IMR-90 (cell line): ENCODE measurements at regions not wholly inside any gene's neighbourhood (a gene's known extent, or its start where the extent isn't known, plus 50 kb on each side); places are given as distances from the start of the nearest gene placed in this dataset.

Source experiments
- ATAC-seq: fragments of 200-7000 bp; cut with Tn5 transposase; 2 replicates; pipeline ENCODE4 v1.9.1; 2020; ENCODE audit warnings: low read depth, mild to moderate bottlenecking, moderate library complexity
- BruUV-seq: library from RNA; stranded (reverse); fragments of 400-500 nt; replicated peaks from 2 replicates; lab custom pipeline; 2021; lab: Mats Ljungman, UMichigan
- CTCF ChIA-PET: fragments of 300-600 bp; formaldehyde crosslinking; extraction: SDS; loops from one replicate; lab custom pipeline; 2021; ENCODE audit warnings: antibody characterized with exemption; lab: Yijun Ruan, JAX
- POLR2A ChIA-PET: fragments of 300-600 bp; sonication (Branson Sonifier 250); formaldehyde crosslinking; loops from one replicate; lab custom pipeline; 2022; ENCODE audit warnings: antibody characterized with exemption; ENCODE audit not compliant: unreplicated experiment; lab: Charles Lee
- DNase-seq: peaks from one replicate; pipeline ENCODE4 v3.0.0; 2013
- H2AFZ ChIP-seq: replicated peaks from 2 replicates; pipeline ENCODE3; 2013; ENCODE audit warnings: low read length, mild to moderate bottlenecking; ENCODE audit not compliant: poor library complexity
- H2AK5ac ChIP-seq: 2 replicates; pipeline ENCODE4 v1.6.1; 2013; ENCODE audit warnings: low read depth, low read length, inconsistent platforms
- H2AK9ac ChIP-seq: replicated peaks from 2 replicates; pipeline ENCODE3; 2013; ENCODE audit warnings: mild to moderate bottlenecking, low read depth, low read length, moderate library complexity; ENCODE audit not compliant: poor library complexity
- H2BK120ac ChIP-seq: 2 replicates; pipeline ENCODE4 v1.6.1; 2013; ENCODE audit warnings: low read depth, low read length, inconsistent platforms
- H2BK15ac ChIP-seq: 3 replicates; pipeline ENCODE4 v1.6.1; 2013; ENCODE audit warnings: low read depth, low read length, inconsistent platforms
- H2BK20ac ChIP-seq: 2 replicates; pipeline ENCODE4 v1.6.1; 2013; ENCODE audit warnings: low read depth, mild to moderate bottlenecking, inconsistent platforms, low read length, moderate library complexity
- H2BK5ac ChIP-seq: 2 replicates; pipeline ENCODE4 v1.6.1; 2013; ENCODE audit warnings: mild to moderate bottlenecking, low read depth, low read length, inconsistent platforms; ENCODE audit not compliant: poor library complexity, severe bottlenecking
- H3K14ac ChIP-seq: replicated peaks from 2 replicates; pipeline ENCODE4 v1.6.1; 2013; ENCODE audit warnings: low read depth, low read length, inconsistent platforms
- H3K18ac ChIP-seq: 2 replicates; pipeline ENCODE4 v1.6.1; 2013; ENCODE audit warnings: low read depth, low read length, control low read depth
- H3K23ac ChIP-seq: 2 replicates; pipeline ENCODE4 v1.6.1; 2013; ENCODE audit warnings: low read depth, low read length, inconsistent platforms
- H3K27ac ChIP-seq: 2 replicates; pipeline ENCODE4 v1.5.1; 2013; ENCODE audit warnings: mild to moderate bottlenecking, control low read depth, low read length; ENCODE audit not compliant: insufficient read depth
- H3K27me3 ChIP-seq: 2 replicates; pipeline ENCODE4 v1.6.1; 2013; ENCODE audit warnings: low read length; ENCODE audit not compliant: control insufficient read depth, insufficient read depth
- H3K36me3 ChIP-seq: 2 replicates; pipeline ENCODE4 v1.6.1; 2013; ENCODE audit warnings: low read length, mixed read lengths; ENCODE audit not compliant: control insufficient read depth, insufficient read depth
- H3K4ac ChIP-seq: 2 replicates; pipeline ENCODE4 v1.6.1; 2013; ENCODE audit warnings: low read depth, low read length, inconsistent platforms
- H3K4me1 ChIP-seq: 2 replicates; pipeline ENCODE4 v1.6.1; 2013; ENCODE audit warnings: low read length, mixed read lengths; ENCODE audit not compliant: control insufficient read depth, insufficient read depth
- H3K4me2 ChIP-seq: 2 replicates; pipeline ENCODE4 v1.6.1; 2013; ENCODE audit warnings: low read depth, mild to moderate bottlenecking, control low read depth, low read length, moderate library complexity
- H3K4me3 ChIP-seq: 2 replicates; pipeline ENCODE4 v1.5.1; 2013; ENCODE audit warnings: low read depth, mild to moderate bottlenecking, control low read depth, low read length, moderate library complexity; ENCODE audit not compliant: insufficient read depth
- H3K56ac ChIP-seq: 2 replicates; pipeline ENCODE4 v1.6.1; 2013; ENCODE audit warnings: low read length, inconsistent platforms; ENCODE audit not compliant: insufficient read depth; ENCODE audit errors: extremely low read depth
- H3K79me1 ChIP-seq, 2 experiments: 2 replicates each; pipeline ENCODE4 v1.6.1; 2013; ENCODE audit warnings: low read length in 2 of 2, inconsistent platforms in 1 of 2, low read depth in 1 of 2
- H3K9ac ChIP-seq: 2 replicates; pipeline ENCODE4 v1.6.1; 2013; ENCODE audit warnings: low read depth, low read length, control low read depth
- H3K9me1 ChIP-seq: 2 replicates; pipeline ENCODE4 v1.6.1; 2013; ENCODE audit warnings: low read length, inconsistent platforms; ENCODE audit not compliant: insufficient read depth
- H3K9me3 ChIP-seq: 2 replicates; pipeline ENCODE4 v1.6.1; 2013; ENCODE audit warnings: low read length; ENCODE audit not compliant: control insufficient read depth, insufficient read depth
- H4K20me1 ChIP-seq: 2 replicates; pipeline ENCODE4 v1.6.1; 2013; ENCODE audit warnings: low read length, inconsistent platforms; ENCODE audit not compliant: insufficient read depth
- H4K5ac ChIP-seq: 2 replicates; pipeline ENCODE4 v1.6.1; 2013; ENCODE audit warnings: mild to moderate bottlenecking, low read depth, low read length, control low read depth
- H4K8ac ChIP-seq, 2 experiments: 2 replicates each; pipeline ENCODE4 v1.6.1; 2013; ENCODE audit warnings: low read depth in 2 of 2, low read length in 2 of 2, control low read depth in 1 of 2, inconsistent platforms in 1 of 2
- H4K91ac ChIP-seq: 2 replicates; pipeline ENCODE4 v1.6.1; 2013; ENCODE audit warnings: low read depth, low read length, inconsistent platforms; ENCODE audit not compliant: insufficient read depth
- BHLHE40 ChIP-seq: fragments of 150-350 bp; IDR thresholded peaks from 2 replicates; pipeline ENCODE4 v1.6.1; 2016; ENCODE audit warnings: mild to moderate bottlenecking, low read depth, low read length
- CEBPB ChIP-seq: IDR thresholded peaks from 2 replicates; pipeline ENCODE4 v1.6.1; 2012; ENCODE audit warnings: low read depth, low read length, improper control_type of control experiment
- CHD1 ChIP-seq: IDR thresholded peaks from 2 replicates; pipeline ENCODE4 v1.6.1; 2012; ENCODE audit warnings: low read depth, low read length, improper control_type of control experiment
- FOS ChIP-seq: fragments of 150-350 bp; IDR thresholded peaks from 2 replicates; pipeline ENCODE4 v1.6.1; 2016; ENCODE audit warnings: low read depth, low read length
- MAFK ChIP-seq: IDR thresholded peaks from 2 replicates; pipeline ENCODE4 v1.6.1; 2012; ENCODE audit warnings: low read depth, low read length, improper control_type of control experiment
- MAZ ChIP-seq: IDR thresholded peaks from 2 replicates; pipeline ENCODE4 v1.6.1; 2012; ENCODE audit warnings: low read depth, mild to moderate bottlenecking, low read length, improper control_type of control experiment, moderate library complexity, borderline replicate concordance
- MXI1 ChIP-seq: IDR thresholded peaks from 2 replicates; pipeline ENCODE4 v1.6.1; 2012; ENCODE audit warnings: low read depth, mild to moderate bottlenecking, low read length, moderate library complexity, borderline replicate concordance
- NFE2L2 ChIP-seq: fragments of 150-350 bp; IDR thresholded peaks from 2 replicates; pipeline ENCODE4 v1.6.1; 2016; ENCODE audit warnings: low read depth, mild to moderate bottlenecking, low read length
- POLR2A ChIP-seq: IDR thresholded peaks from 2 replicates; pipeline ENCODE4 v1.6.1; 2012; ENCODE audit warnings: mild to moderate bottlenecking, low read depth, low read length
- RAD21 ChIP-seq: IDR thresholded peaks from 2 replicates; pipeline ENCODE4 v1.6.1; 2012; ENCODE audit warnings: low read length, improper control_type of control experiment
- RCOR1 ChIP-seq: IDR thresholded peaks from 2 replicates; pipeline ENCODE4 v1.6.1; 2012; ENCODE audit warnings: mild to moderate bottlenecking, low read length, improper control_type of control experiment; ENCODE audit not compliant: insufficient replicate concordance
- RFX5 ChIP-seq: IDR thresholded peaks from 2 replicates; pipeline ENCODE4 v1.8.0; 2012; ENCODE audit warnings: low read depth, mild to moderate bottlenecking, low read length, moderate library complexity
- SMC3 ChIP-seq: fragments of 150-350 bp; IDR thresholded peaks from 2 replicates; pipeline ENCODE4 v1.6.1; 2016; ENCODE audit warnings: low read depth, mild to moderate bottlenecking, antibody characterized with exemption, low read length, moderate library complexity
- WGBS, 2 experiments: methylation state at CpG; one replicate each; pipeline versions ENCODE4 v1.1.5 to v1.1.7; 2013; ENCODE audit warnings: missing lambda C conversion rate in 2 of 2; ENCODE audit not compliant: insufficient read length in 1 of 2; ENCODE audit errors: extremely low coverage in 2 of 2; 5-methylcytosine and 5-hydroxymethylcytosine counted together
- dilution Hi-C: fragments of 300-500 bp; cut with HindIII; formaldehyde crosslinking; loops from one replicate; pipeline ENCODE4 v1.14.3; 2018; ENCODE audit warnings: low sequenced_read_pairs; ENCODE audit not compliant: unreplicated experiment
- in situ Hi-C: fragments of 300-500 bp; cut with MboI; formaldehyde crosslinking; loops from 3 replicates; pipeline ENCODE4 v1.14.3; 2019; ENCODE audit warnings: low sequenced_read_pairs, inconsistent platforms, mixed read lengths
- intact Hi-C: fragments of 100-400 bp; cut with micrococcal nuclease; formaldehyde crosslinking; loops from 2 replicates; pipeline ENCODE4 v1.10.0; 2022
- TF ChIP-seq, protein P1 (sequence below): fragments of 150-350 bp; IDR thresholded peaks from 2 replicates; pipeline ENCODE4 v1.6.1; 2017; ENCODE audit warnings: mild to moderate bottlenecking, antibody characterized with exemption, low read length, low read depth
- TF ChIP-seq, protein P2 (sequence below): conservative IDR thresholded peaks from 2 replicates; pipeline ENCODE4 v1.5.1; 2012; ENCODE audit warnings: mild to moderate bottlenecking, low read depth, low read length, improper control_type of control experiment
- TF ChIP-seq, protein P3 (sequence below): fragments of 150-350 bp; IDR thresholded peaks from 2 replicates; pipeline ENCODE4 v1.6.1; 2016; ENCODE audit warnings: low read depth, mild to moderate bottlenecking, low read length, moderate library complexity, borderline replicate concordance

DNA sequence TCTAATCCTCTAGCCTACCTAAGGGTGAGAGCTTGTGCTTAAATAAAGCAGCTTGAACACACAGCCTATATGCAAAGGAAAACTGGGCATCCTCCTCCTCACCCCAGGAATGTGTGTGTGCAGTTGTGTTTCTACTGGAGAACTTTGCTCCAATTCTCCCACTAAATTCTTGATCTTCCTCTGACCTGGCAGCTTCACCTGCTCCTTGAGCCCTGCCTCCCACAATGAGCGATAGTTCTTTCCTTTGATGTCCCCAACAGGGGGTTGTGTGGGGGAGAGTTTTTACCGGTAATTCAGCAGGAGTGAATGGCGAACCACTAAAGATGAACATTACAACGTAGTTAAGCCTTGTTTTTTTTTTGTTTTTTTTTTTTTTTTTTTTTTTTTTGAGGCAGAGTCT, 113.5 kb upstream of the RCN1 start:
- ATAC-seq = no peak

More for the DNA sequence above, 113.5 kb upstream of the RCN1 start:
- Histone ChIP-seq H4K8ac (no peak overlapping the region), H2BK20ac (no peak overlapping the region), H3K4me3 (no peak overlapping the region), H3K23ac (no peak overlapping the region), H3K14ac (no peak overlapping the region), H4K91ac (no peak overlapping the region), H4K5ac (no peak overlapping the region), H3K36me3 (no peaks in the 10 kb centered on the region), H3K18ac (no peak overlapping the region), H2BK15ac (no peak overlapping the region), H3K4me1 (no peaks in the 10 kb centered on the region; the same call in 1 of the 2 replicates), H2AK9ac (no peak overlapping the region), H3K9me3 (no peaks in the 10 kb centered on the region), H3K9me1 (no peaks in the 10 kb centered on the region), H3K4me2 (no peak overlapping the region), H2BK5ac (no peak overlapping the region), H4K20me1 (no peaks in the 10 kb centered on the region), H3K4ac (no peak overlapping the region), H3K27me3 (peaks cover 22% of the 10 kb centered on the region), H2BK120ac (no peak overlapping the region), H3K9ac (no peak overlapping the region), H3K27ac (no peak overlapping the region), H2AFZ (no peak overlapping the region), H3K79me1 (no peaks in the 10 kb centered on the region), H2AK5ac (no peak overlapping the region), H3K56ac (no peak overlapping the region)
- CTCF ChIA-PET = no interaction called here
- in situ Hi-C loops (no loop called here), dilution Hi-C loops (no loop called here), intact Hi-C loops (no loop called here)
- BruUV-seq = no TSS peak
- POLR2A ChIA-PET = interaction anchor here (0.7 kb wide), 1 partner anchor 500 kb away, joined by 7 read pairs; no protein-coding TSS in a partner anchor
- TF ChIP-seq RAD21 (no peak), CEBPB (no peak), BHLHE40 (no peak), NFE2L2 (no peak), RCOR1 (no peak), MXI1 (no peak), POLR2A (no peak), MAZ (no peak), RFX5 (no peak), MAFK (no peak), SMC3 (no peak), CHD1 (no peak), FOS (no peak)
- TF ChIP-seq, protein P1, sequence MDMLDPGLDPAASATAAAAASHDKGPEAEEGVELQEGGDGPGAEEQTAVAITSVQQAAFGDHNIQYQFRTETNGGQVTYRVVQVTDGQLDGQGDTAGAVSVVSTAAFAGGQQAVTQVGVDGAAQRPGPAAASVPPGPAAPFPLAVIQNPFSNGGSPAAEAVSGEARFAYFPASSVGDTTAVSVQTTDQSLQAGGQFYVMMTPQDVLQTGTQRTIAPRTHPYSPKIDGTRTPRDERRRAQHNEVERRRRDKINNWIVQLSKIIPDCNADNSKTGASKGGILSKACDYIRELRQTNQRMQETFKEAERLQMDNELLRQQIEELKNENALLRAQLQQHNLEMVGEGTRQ = no peak
- TF ChIP-seq, protein P2, sequence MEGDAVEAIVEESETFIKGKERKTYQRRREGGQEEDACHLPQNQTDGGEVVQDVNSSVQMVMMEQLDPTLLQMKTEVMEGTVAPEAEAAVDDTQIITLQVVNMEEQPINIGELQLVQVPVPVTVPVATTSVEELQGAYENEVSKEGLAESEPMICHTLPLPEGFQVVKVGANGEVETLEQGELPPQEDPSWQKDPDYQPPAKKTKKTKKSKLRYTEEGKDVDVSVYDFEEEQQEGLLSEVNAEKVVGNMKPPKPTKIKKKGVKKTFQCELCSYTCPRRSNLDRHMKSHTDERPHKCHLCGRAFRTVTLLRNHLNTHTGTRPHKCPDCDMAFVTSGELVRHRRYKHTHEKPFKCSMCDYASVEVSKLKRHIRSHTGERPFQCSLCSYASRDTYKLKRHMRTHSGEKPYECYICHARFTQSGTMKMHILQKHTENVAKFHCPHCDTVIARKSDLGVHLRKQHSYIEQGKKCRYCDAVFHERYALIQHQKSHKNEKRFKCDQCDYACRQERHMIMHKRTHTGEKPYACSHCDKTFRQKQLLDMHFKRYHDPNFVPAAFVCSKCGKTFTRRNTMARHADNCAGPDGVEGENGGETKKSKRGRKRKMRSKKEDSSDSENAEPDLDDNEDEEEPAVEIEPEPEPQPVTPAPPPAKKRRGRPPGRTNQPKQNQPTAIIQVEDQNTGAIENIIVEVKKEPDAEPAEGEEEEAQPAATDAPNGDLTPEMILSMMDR = no peak
- TF ChIP-seq, protein P3, sequence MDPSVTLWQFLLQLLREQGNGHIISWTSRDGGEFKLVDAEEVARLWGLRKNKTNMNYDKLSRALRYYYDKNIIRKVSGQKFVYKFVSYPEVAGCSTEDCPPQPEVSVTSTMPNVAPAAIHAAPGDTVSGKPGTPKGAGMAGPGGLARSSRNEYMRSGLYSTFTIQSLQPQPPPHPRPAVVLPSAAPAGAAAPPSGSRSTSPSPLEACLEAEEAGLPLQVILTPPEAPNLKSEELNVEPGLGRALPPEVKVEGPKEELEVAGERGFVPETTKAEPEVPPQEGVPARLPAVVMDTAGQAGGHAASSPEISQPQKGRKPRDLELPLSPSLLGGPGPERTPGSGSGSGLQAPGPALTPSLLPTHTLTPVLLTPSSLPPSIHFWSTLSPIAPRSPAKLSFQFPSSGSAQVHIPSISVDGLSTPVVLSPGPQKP = no peak
- WGBS, 2 experiments = no CpG with 5 or more reads among the region's 4 CpGs
- DNase-seq = no peak
